Lung (tissue), 11 donors: ENCODE measurements at regions not wholly inside any gene's neighbourhood (a gene's known extent, or its start where the extent isn't known, plus 50 kb on each side); places are given as distances from the start of the nearest gene placed in this dataset.

Source experiments
- ATAC-seq: fragments of 200-7000 bp; cut with Tn5 transposase; one replicate; pipeline ENCODE4 v1.9.1; 2020; ENCODE audit warnings: moderate number of reproducible peaks; ENCODE audit not compliant: insufficient read depth, low FRiP score
- DNase-seq, 3 donors: peaks; one replicate each; pipeline ENCODE4 v3.0.0-alpha.2; 2013 to 2017
- H3K27ac ChIP-seq, 2 donors: one replicate each; pipeline ENCODE4 v1.5.1; 2013; ENCODE audit warnings: mild to moderate bottlenecking in 2 of 2, moderate library complexity in 2 of 2, control low read depth in 1 of 2, inconsistent platforms in 1 of 2, low read depth in 1 of 2, low read length in 1 of 2
- H3K27me3 ChIP-seq, 3 donors: one replicate each; pipeline ENCODE4 v1.5.1; 2013; ENCODE audit warnings: low read length in 2 of 3; ENCODE audit not compliant: control insufficient read depth in 3 of 3, insufficient read depth in 3 of 3
- H3K36me3 ChIP-seq, 4 donors: one replicate each; pipeline ENCODE4 v1.5.1; 2013; ENCODE audit warnings: low read length in 4 of 4, mild to moderate bottlenecking in 1 of 4, moderate library complexity in 1 of 4; ENCODE audit not compliant: control insufficient read depth in 4 of 4, insufficient read depth in 4 of 4
- H3K4me1 ChIP-seq, 5 donors: one replicate each; pipeline ENCODE4 v1.5.1; 2013; ENCODE audit warnings: low read length in 5 of 5, mild to moderate bottlenecking in 2 of 5, moderate library complexity in 1 of 5; ENCODE audit not compliant: control insufficient read depth in 5 of 5, insufficient read depth in 5 of 5
- H3K4me3 ChIP-seq: one replicate; pipeline ENCODE4 v1.5.1; 2013; ENCODE audit warnings: mild to moderate bottlenecking, control low read depth, moderate library complexity
- H3K9ac ChIP-seq, 2 donors: one replicate each; pipeline ENCODE4 v1.5.1; 2013; ENCODE audit warnings: low read length in 2 of 2, control low read depth in 1 of 2; ENCODE audit not compliant: insufficient read depth in 1 of 2
- H3K9me3 ChIP-seq, 4 donors: one replicate each; pipeline ENCODE4 v1.5.1; 2013; ENCODE audit warnings: low read length in 3 of 4, mild to moderate bottlenecking in 1 of 4, moderate library complexity in 1 of 4; ENCODE audit not compliant: control insufficient read depth in 4 of 4, insufficient read depth in 3 of 4
- CTCF ChIP-seq: IDR thresholded peaks from 2 replicates; pipeline ENCODE4 v1.5.1; 2012; ENCODE audit warnings: mild to moderate bottlenecking; ENCODE audit errors: control extremely low read depth, extremely low read depth
- WGBS, 2 donors: extraction: QIAGEN DNeasy Blood & Tissue Kit; methylation state at CpG; one replicate each; pipeline ENCODE4 v1.1.7; 2013; 5-methylcytosine and 5-hydroxymethylcytosine counted together
- donor health status: control.
- donor health status: control.
- donor health status: Bipolar disorder and iron deficiency.
- donor health status: healthy.
- donor health status: DM: yes; HTN: yes; CAD: no.

- no peak overlapping the region for H3K4me3 ChIP-seq
- peaks cover 0 to 2% (median 0%) of the 10 kb centered on the region in 3 donors for H3K27me3 ChIP-seq
- ATAC-seq (no peak), DNase-seq (no peak)
- H3K36me3 ChIP-seq: no peaks in the 10 kb centered on the region
- no peaks in the 10 kb centered on the region for H3K4me1 ChIP-seq
- no peak overlapping the region for H3K27ac ChIP-seq
- 63 to 65% methylated on average over 2 of the region's 2 CpGs for WGBS, 2 donors
- H3K9ac ChIP-seq: no peak overlapping the region
- TF ChIP-seq CTCF: no peak
- H3K9me3 ChIP-seq: no peaks in the 10 kb centered on the region
Measured at GRCh38 chr2:155215037-155215707, 516.7 kb downstream of the KCNJ3 start.

- H3K27ac ChIP-seq: no peak overlapping the region
- DNase-seq (no peak), ATAC-seq (no peak)
- no peak for TF ChIP-seq CTCF
- no peaks in the 10 kb centered on the region for H3K36me3 ChIP-seq
- H3K4me3 ChIP-seq: no peak overlapping the region
- no peaks in the 10 kb centered on the region for H3K4me1 ChIP-seq
- H3K27me3 ChIP-seq: no peaks in the 10 kb centered on the region
- 54 to 76% methylated on average over 2 of the region's 2 CpGs for WGBS, 2 donors
- H3K9me3 ChIP-seq: no peaks in the 10 kb centered on the region
- no peak overlapping the region for H3K9ac ChIP-seq
Measured at GRCh38 chr2:155209696-155210450, 511.4 kb downstream of the KCNJ3 start.

- Histone ChIP-seq H3K4me1 (no peaks in the 10 kb centered on the region), H3K4me3 (no peak overlapping the region), H3K9ac (no peak overlapping the region), H3K27me3 (no peaks in the 10 kb centered on the region), H3K9me3 (no peaks in the 10 kb centered on the region), H3K36me3 (no peaks in the 10 kb centered on the region), H3K27ac (no peak overlapping the region)
- 72 to 94% methylated on average over 1 of the region's 1 CpG for WGBS, 2 donors
- TF ChIP-seq CTCF: no peak
- no peak for DNase-seq
- ATAC-seq: no peak
Measured at GRCh38 chr2:155203178-155203577, 504.7 kb downstream of the KCNJ3 start.
